H9 (cell line): ENCODE measurements at regions not wholly inside any gene's neighbourhood (a gene's known extent, or its start where the extent isn't known, plus 50 kb on each side); places are given as distances from the start of the nearest gene placed in this dataset.

ENCODE experiments used
- DNase-seq: peaks from one replicate; pipeline ENCODE4 v3.0.0-alpha.2; 2017
- H2AFZ ChIP-seq: one replicate; pipeline ENCODE4 v1.6.1; 2013; ENCODE audit warnings: mild to moderate bottlenecking, low read length, control low read depth, moderate library complexity
- H2AK5ac ChIP-seq: 2 replicates; pipeline ENCODE4 v1.6.1; 2013; ENCODE audit warnings: low read length, control low read depth, mixed read lengths; ENCODE audit not compliant: insufficient read length
- H2BK120ac ChIP-seq: one replicate; pipeline ENCODE4 v1.6.1; 2013; ENCODE audit warnings: low read depth, mild to moderate bottlenecking, low read length, control low read depth, inconsistent platforms; ENCODE audit not compliant: poor library complexity, severe bottlenecking
- H2BK12ac ChIP-seq: 2 replicates; pipeline ENCODE4 v1.6.1; 2013; ENCODE audit warnings: low read length, control low read depth, mixed read lengths, low read depth; ENCODE audit not compliant: insufficient read length
- H2BK15ac ChIP-seq: 2 replicates; pipeline ENCODE4 v1.6.1; 2013; ENCODE audit warnings: low read depth, low read length, control low read depth
- H2BK20ac ChIP-seq: one replicate; pipeline ENCODE4 v1.6.1; 2013; ENCODE audit warnings: low read depth, mild to moderate bottlenecking, low read length, control low read depth, inconsistent platforms; ENCODE audit not compliant: poor library complexity, severe bottlenecking
- H2BK5ac ChIP-seq: 2 replicates; pipeline ENCODE4 v1.6.1; 2013; ENCODE audit warnings: low read length, control low read depth, mixed read lengths; ENCODE audit not compliant: insufficient read length
- H3K14ac ChIP-seq: 2 replicates; pipeline ENCODE4 v1.6.1; 2013; ENCODE audit warnings: low read length, control low read depth; ENCODE audit not compliant: insufficient read depth
- H3K18ac ChIP-seq: 2 replicates; pipeline ENCODE4 v1.6.1; 2013; ENCODE audit warnings: low read depth, mild to moderate bottlenecking, mixed read lengths, low read length, control low read depth; ENCODE audit not compliant: insufficient read length
- H3K23ac ChIP-seq: 2 replicates; pipeline ENCODE4 v1.6.1; 2013; ENCODE audit warnings: low read length, control low read depth, mixed read lengths, low read depth; ENCODE audit not compliant: insufficient read length
- H3K23me2 ChIP-seq: 2 replicates; pipeline ENCODE4 v1.6.1; 2013; ENCODE audit warnings: low read depth, mild to moderate bottlenecking, mixed read lengths, low read length, control low read depth; ENCODE audit not compliant: insufficient read length, poor library complexity, severe bottlenecking
- H3K27ac ChIP-seq: 2 replicates; pipeline ENCODE4 v1.5.1; 2013; ENCODE audit warnings: low read length, control low read depth, mixed read lengths, low read depth; ENCODE audit not compliant: insufficient read length
- H3K27me3 ChIP-seq: 2 replicates; pipeline ENCODE4 v1.6.1; 2013; ENCODE audit warnings: low read length, control low read depth, inconsistent platforms; ENCODE audit not compliant: insufficient read depth
- H3K4ac ChIP-seq: 2 replicates; pipeline ENCODE4 v1.6.1; 2013; ENCODE audit warnings: low read depth, mild to moderate bottlenecking, control low read depth, inconsistent platforms, low read length, moderate library complexity
- H3K4me1 ChIP-seq: 2 replicates; pipeline ENCODE4 v1.6.1; 2013; ENCODE audit warnings: low read length, control low read depth, inconsistent platforms; ENCODE audit not compliant: insufficient read depth
- H3K4me2 ChIP-seq: 2 replicates; pipeline ENCODE4 v1.6.1; 2013; ENCODE audit warnings: low read length, control low read depth, mixed read lengths; ENCODE audit not compliant: insufficient read length, insufficient read depth
- H3K56ac ChIP-seq: 2 replicates; pipeline ENCODE4 v1.6.1; 2013; ENCODE audit warnings: low read depth, mild to moderate bottlenecking, mixed read lengths, low read length, control low read depth; ENCODE audit not compliant: insufficient read length
- H3K79me1 ChIP-seq: 2 replicates; pipeline ENCODE4 v1.6.1; 2013; ENCODE audit warnings: low read depth, mild to moderate bottlenecking, moderate library complexity, low read length, control low read depth, inconsistent platforms; ENCODE audit not compliant: insufficient read depth, poor library complexity, severe bottlenecking
- H3K79me2 ChIP-seq: 2 replicates; pipeline ENCODE4 v1.6.1; 2013; ENCODE audit warnings: low read length, control low read depth, inconsistent platforms; ENCODE audit not compliant: insufficient read depth
- H3K9ac ChIP-seq: 2 replicates; pipeline ENCODE4 v1.6.1; 2013; ENCODE audit warnings: low read length, control low read depth, mixed read lengths; ENCODE audit not compliant: insufficient read length; ENCODE audit errors: extremely low read depth
- H3K9me3 ChIP-seq: one replicate; pipeline ENCODE4 v1.6.1; 2013; ENCODE audit warnings: low read depth, low read length, inconsistent platforms; ENCODE audit not compliant: control insufficient read depth
- H3T11ph ChIP-seq: one replicate; pipeline ENCODE4 v1.6.1; 2013; ENCODE audit warnings: mild to moderate bottlenecking, low read length, control low read depth, inconsistent platforms
- H4K20me1 ChIP-seq: one replicate; pipeline ENCODE4 v1.6.1; 2013; ENCODE audit not compliant: control insufficient read depth, insufficient read length, insufficient read depth
- H4K5ac ChIP-seq: 2 replicates; pipeline ENCODE4 v1.6.1; 2013; ENCODE audit warnings: low read depth, mild to moderate bottlenecking, mixed read lengths, low read length, control low read depth; ENCODE audit not compliant: insufficient read length
- H4K8ac ChIP-seq: replicated peaks from 2 replicates; pipeline ENCODE4 v1.6.1; 2013; ENCODE audit warnings: low read length, control low read depth, mixed read lengths, low read depth; ENCODE audit not compliant: insufficient read length
- H4K91ac ChIP-seq: 2 replicates; pipeline ENCODE4 v1.6.1; 2013; ENCODE audit warnings: low read depth, mild to moderate bottlenecking, moderate library complexity, mixed read lengths, low read length, control low read depth; ENCODE audit not compliant: insufficient read length
- H3K27ac Mint-ChIP-seq, 3 experiments: 2 replicates in 2 of 3; 3 replicates in 1 of 3; pipeline ENCODE4 v1.8.0; 2020 to 2021; ENCODE audit warnings: mixed read lengths in 3 of 3, mild to moderate bottlenecking in 1 of 3, moderate library complexity in 1 of 3
- H3K27me3 Mint-ChIP-seq: 2 replicates; pipeline ENCODE4 v1.8.0; 2021; ENCODE audit warnings: low read depth, mild to moderate bottlenecking, moderate library complexity, mixed read lengths
- H3K36me3 Mint-ChIP-seq, 3 experiments: 2 replicates in 2 of 3; 3 replicates in 1 of 3; pipeline ENCODE4 v1.8.0; 2020 to 2021; ENCODE audit warnings: low read depth in 3 of 3, mixed read lengths in 3 of 3; ENCODE audit not compliant: insufficient read depth in 1 of 3
- H3K4me1 Mint-ChIP-seq, 2 experiments: 2 replicates each; pipeline ENCODE4 v1.8.0; 2020; ENCODE audit warnings: mixed read lengths in 2 of 2
- H3K4me3 Mint-ChIP-seq, 2 experiments: 2 replicates in 1 of 2; 3 replicates in 1 of 2; pipeline ENCODE4 v1.8.0; 2020 to 2021; ENCODE audit warnings: mild to moderate bottlenecking in 2 of 2, mixed read lengths in 2 of 2, moderate library complexity in 1 of 2
- H3K9me3 Mint-ChIP-seq, 2 experiments: 2 replicates in 1 of 2; 3 replicates in 1 of 2; pipeline ENCODE4 v1.8.0; 2020; ENCODE audit warnings: mild to moderate bottlenecking in 2 of 2, mixed read lengths in 2 of 2, moderate library complexity in 1 of 2
- CTCF ChIP-seq: fragments of 200-600 bp; sonication (generic); conservative IDR thresholded peaks from 3 replicates; pipeline ENCODE4 v1.8.0; 2021; ENCODE audit warnings: antibody characterized with exemption, mild to moderate bottlenecking
- WGBS: extraction: QIAGEN DNeasy Blood & Tissue Kit; methylation state at CpG from one replicate; pipeline ENCODE4 v1.1.7; 2013; ENCODE audit warnings: missing lambda C conversion rate, low lambda C conversion rate, mixed read lengths; ENCODE audit not compliant: insufficient read length; ENCODE audit errors: extremely low coverage; 5-methylcytosine and 5-hydroxymethylcytosine counted together

- Histone ChIP-seq H3K4me2 (no peak overlapping the region), H2BK5ac (no peak overlapping the region), H2BK120ac (no peak overlapping the region), H3K79me1 (no peaks in the 10 kb centered on the region), H3K56ac (no peak overlapping the region), H3K27me3 (no peaks in the 10 kb centered on the region), H3K9me3 (no peaks in the 10 kb centered on the region), H4K20me1 (no peaks in the 10 kb centered on the region), H4K5ac (no peak overlapping the region), H3K14ac (no peak overlapping the region), H2BK12ac (no peak overlapping the region), H2BK15ac (no peak overlapping the region), H3K4me1 (peaks cover 3% of the 10 kb centered on the region; the same call in 1 of the 2 replicates), H2AFZ (no peak overlapping the region), H3K27ac (no peak overlapping the region), H3K18ac (no peak overlapping the region), H3K9ac (no peak overlapping the region), H2AK5ac (no peak overlapping the region), H4K91ac (no peak overlapping the region), H3K79me2 (no peaks in the 10 kb centered on the region), H3K4ac (no peak overlapping the region), H4K8ac (no peak overlapping the region), H3T11ph (no peak overlapping the region), H3K23me2 (no peaks in the 10 kb centered on the region), H2BK20ac (no peak overlapping the region), H3K23ac (no peak overlapping the region)
- DNase-seq = no peak
- no peaks in the 10 kb centered on the region for H3K9me3 Mint-ChIP-seq
- peaks cover 16 to 23% of the 10 kb centered on the region in 2 experiments for H3K4me1 Mint-ChIP-seq
- H3K27me3 Mint-ChIP-seq = no peaks in the 10 kb centered on the region
- WGBS = no CpG with 5 or more reads among the region's 2 CpGs
- no peak overlapping the region for H3K27ac Mint-ChIP-seq
- no peak for TF ChIP-seq CTCF
- no peak overlapping the region for H3K4me3 Mint-ChIP-seq
- no peaks in the 10 kb centered on the region for H3K36me3 Mint-ChIP-seq
Observed at GRCh38 chr12:76246611-76247010, 101.6 kb downstream of the BBS10 start.
